Neural cell (in vitro differentiated cells): ENCODE measurements at regions not wholly inside any gene's neighbourhood (a gene's known extent, or its start where the extent isn't known, plus 50 kb on each side); places are given as distances from the start of the nearest gene placed in this dataset.
"Not testable (repeated sequence)": the region's sequence is repeated elsewhere in the genome, so short reads cannot be mapped to it uniquely, and the experiment has no call there.

Experiments
- CTCF ChIP-seq: fragments of 450-650 bp; IDR thresholded peaks from 2 replicates; pipeline ENCODE4 v1.5.1; 2014; ENCODE audit warnings: antibody characterized with exemption, mild to moderate bottlenecking, moderate library complexity; ENCODE audit not compliant: poor library complexity, severe bottlenecking
- EP300 ChIP-seq: fragments of 450-650 bp; conservative IDR thresholded peaks from 2 replicates; pipeline ENCODE4 v1.6.1; 2014; ENCODE audit warnings: antibody characterized with exemption, mild to moderate bottlenecking, moderate library complexity; ENCODE audit not compliant: poor library complexity, severe bottlenecking
- EZH2 ChIP-seq: fragments of 200-600, 300-800 bp; shearing (Covaris generic), sonication (generic); IDR thresholded peaks from 2 replicates; pipeline ENCODE4 v1.6.1; 2014; ENCODE audit warnings: antibody characterized with exemption, low read length, borderline replicate concordance, mild to moderate bottlenecking; ENCODE audit not compliant: insufficient read depth, poor library complexity, severe bottlenecking
- RAD21 ChIP-seq: fragments of 450-650 bp; conservative IDR thresholded peaks from 2 replicates; pipeline ENCODE4 v1.6.1; 2014; ENCODE audit warnings: antibody characterized with exemption, mild to moderate bottlenecking, moderate library complexity
- REST ChIP-seq: IDR thresholded peaks from 2 replicates; pipeline ENCODE4 v1.6.1; 2012; ENCODE audit warnings: borderline replicate concordance
- TAF1 ChIP-seq: IDR thresholded peaks from 2 replicates; pipeline ENCODE4 v1.6.1; 2012; ENCODE audit warnings: low read depth

- not testable (repeated sequence) for TF ChIP-seq CTCF, EP300, RAD21, EZH2, TAF1, REST
Observed at GRCh38 chr21:9040406-9040805, 1481.0 kb upstream of the TPTE start.
